ENCODE measurements at regions not wholly inside any gene's neighbourhood (a gene's known extent, or its start where the extent isn't known, plus 50 kb on each side); places are given as distances from the start of the nearest gene placed in this dataset.

- intact Hi-C loops (cut with micrococcal nuclease) (no loop called here), dilution Hi-C loops (cut with HindIII; ENCODE audit: low sequenced_read_pairs, unreplicated experiment) (no loop called here), in situ Hi-C loops (cut with MboI; ENCODE audit: low sequenced_read_pairs) (no loop called here)
- Histone ChIP-seq H3K4me3 (ENCODE audit: insufficient read depth, low read depth, low read length) (no peak overlapping the region), H3K14ac (replicated peaks; ENCODE audit: low read depth, low read length) (no peak overlapping the region), H2BK15ac (ENCODE audit: low read depth, low read length) (no peak overlapping the region), H3K27ac (ENCODE audit: insufficient read depth, low read length) (no peak overlapping the region), H3K4ac (ENCODE audit: low read depth, low read length) (peak overlapping the region; percentile 14; the same call in 1 of the 2 replicates), H3K27me3 (ENCODE audit: control insufficient read depth, insufficient read depth, low read length) (peaks cover 4% of the 10 kb centered on the region; the same call in 1 of the 2 replicates), H4K8ac (ENCODE audit: low read depth in 2 of 2, low read length in 2 of 2) (no peak overlapping the region), H3K18ac (ENCODE audit: low read depth, low read length) (no peak overlapping the region; the same call in 1 of the 2 replicates), H3K9me3 (ENCODE audit: control insufficient read depth, insufficient read depth, low read length) (peaks cover 9% of the 10 kb centered on the region), H4K20me1 (ENCODE audit: insufficient read depth, low read length) (no peaks in the 10 kb centered on the region), H3K9me1 (ENCODE audit: insufficient read depth, low read length) (peaks cover 25% of the 10 kb centered on the region), H4K91ac (ENCODE audit: insufficient read depth, low read depth, low read length) (peak overlapping the region; percentile 5), H3K79me1 (ENCODE audit: low read depth in 1 of 2, low read length in 2 of 2) (no peaks in the 10 kb centered on the region), H3K36me3 (ENCODE audit: control insufficient read depth, insufficient read depth, low read length) (no peaks in the 10 kb centered on the region), H3K9ac (ENCODE audit: low read depth, low read length) (no peak overlapping the region), H3K56ac (ENCODE audit: extremely low read depth, insufficient read depth, low read length) (no peak overlapping the region), H3K4me2 (ENCODE audit: low read depth, low read length) (no peak overlapping the region), H2AK5ac (ENCODE audit: low read depth, low read length) (peak overlapping the region; percentile 74), H2BK5ac (ENCODE audit: low read depth, low read length, poor library complexity, severe bottlenecking) (no peak overlapping the region), H2BK20ac (ENCODE audit: low read depth, low read length) (peak overlapping the region; percentile 51), H4K5ac (ENCODE audit: low read depth, low read length) (no peak overlapping the region), H3K23ac (ENCODE audit: low read depth, low read length) (no peak overlapping the region; the same call in 1 of the 2 replicates), H2BK120ac (ENCODE audit: low read depth, low read length) (peak overlapping the region; percentile 31; the same call in 1 of the 2 replicates), H3K4me1 (ENCODE audit: control insufficient read depth, insufficient read depth, low read length) (peaks cover 27% of the 10 kb centered on the region), H2AFZ (replicated peaks; ENCODE audit: low read length, poor library complexity) (no peak overlapping the region), H2AK9ac (replicated peaks; ENCODE audit: low read depth, low read length, poor library complexity) (no peak overlapping the region)
- DNase-seq (peak; percentile 38), ATAC-seq (ENCODE audit: low read depth) (peak; percentile 10)
- TF ChIP-seq CEBPB (IDR thresholded peaks at IDR 0.05; ENCODE audit: low read depth, low read length) (no peak), BHLHE40 (IDR thresholded peaks at IDR 0.05; ENCODE audit: low read depth, low read length) (peak; percentile 53; the same call in 1 of the 2 replicates), NFE2L2 (IDR thresholded peaks at IDR 0.05; ENCODE audit: low read depth, low read length) (no peak), MXI1 (IDR thresholded peaks at IDR 0.05; ENCODE audit: borderline replicate concordance, low read depth, low read length) (no peak), RCOR1 (IDR thresholded peaks at IDR 0.05; ENCODE audit: insufficient replicate concordance, low read length) (no peak), MAZ (IDR thresholded peaks at IDR 0.05; ENCODE audit: borderline replicate concordance, low read depth, low read length) (0 out of 2 replicates have a peak, but pooled peaks have one; percentile 1), RAD21 (IDR thresholded peaks at IDR 0.05; ENCODE audit: low read length) (no peak)
- TF ChIP-seq, protein P1, sequence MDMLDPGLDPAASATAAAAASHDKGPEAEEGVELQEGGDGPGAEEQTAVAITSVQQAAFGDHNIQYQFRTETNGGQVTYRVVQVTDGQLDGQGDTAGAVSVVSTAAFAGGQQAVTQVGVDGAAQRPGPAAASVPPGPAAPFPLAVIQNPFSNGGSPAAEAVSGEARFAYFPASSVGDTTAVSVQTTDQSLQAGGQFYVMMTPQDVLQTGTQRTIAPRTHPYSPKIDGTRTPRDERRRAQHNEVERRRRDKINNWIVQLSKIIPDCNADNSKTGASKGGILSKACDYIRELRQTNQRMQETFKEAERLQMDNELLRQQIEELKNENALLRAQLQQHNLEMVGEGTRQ (IDR thresholded peaks at IDR 0.05; ENCODE audit: low read depth, low read length): 0 out of 2 replicates have a peak, but pooled peaks have one; percentile 2
- CTCF ChIA-PET: no interaction called here
- POLR2A ChIA-PET (ENCODE audit: unreplicated experiment): interaction anchor here (0.6 kb wide), 1 partner anchor 248 kb away, joined by 14 read pairs; no protein-coding TSS in a partner anchor
- WGBS, 2 experiments (ENCODE audit: extremely low coverage in 2 of 2, insufficient read length in 1 of 2): no CpG with 5 or more reads among the region's 1 CpG
- no TSS peak for BruUV-seq (replicated peaks)
These were observed 255.5 kb downstream of the UACA start for GRCh38 chr15:70507772-70508371.
